AG10803 (cell line): ENCODE measurements at regions not wholly inside any gene's neighbourhood (a gene's known extent, or its start where the extent isn't known, plus 50 kb on each side); places are given as distances from the start of the nearest gene placed in this dataset.

Experiments
- DNase-seq: peaks from one replicate; pipeline ENCODE4 v3.0.0; 2010; ENCODE audit warnings: low read depth
- H3K4me3 ChIP-seq: 2 replicates; pipeline ENCODE4 v1.5.1; 2011; ENCODE audit warnings: mild to moderate bottlenecking, low read length, control low read depth
- TF ChIP-seq, protein P1 (sequence below): conservative IDR thresholded peaks from 2 replicates; pipeline ENCODE4 v1.5.1; 2011; ENCODE audit warnings: mild to moderate bottlenecking, low read length, control low read depth, inconsistent platforms

DNA sequence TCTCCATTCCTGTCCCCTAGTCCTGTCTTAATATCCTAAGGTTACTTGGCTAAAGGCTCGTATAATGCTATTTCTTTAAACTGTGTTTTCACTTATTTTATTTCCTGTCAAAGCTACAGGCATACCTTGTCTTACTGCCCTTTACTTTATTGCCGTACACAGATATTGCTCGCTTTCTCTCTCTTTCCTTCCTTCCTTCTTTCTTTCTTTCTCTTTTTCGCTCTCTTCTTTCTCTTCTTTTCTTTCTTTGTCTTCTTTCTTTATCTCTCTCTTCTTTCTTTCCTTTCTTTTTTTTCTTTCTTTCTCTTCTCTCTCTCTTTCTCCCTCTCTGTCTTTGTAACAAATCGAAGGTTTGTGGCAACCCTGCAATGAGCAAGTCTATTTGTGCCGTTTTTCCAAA, 123.9 kb upstream of the ARHGAP5 start:
- DNase-seq, result no peak
- TF ChIP-seq, protein P1, sequence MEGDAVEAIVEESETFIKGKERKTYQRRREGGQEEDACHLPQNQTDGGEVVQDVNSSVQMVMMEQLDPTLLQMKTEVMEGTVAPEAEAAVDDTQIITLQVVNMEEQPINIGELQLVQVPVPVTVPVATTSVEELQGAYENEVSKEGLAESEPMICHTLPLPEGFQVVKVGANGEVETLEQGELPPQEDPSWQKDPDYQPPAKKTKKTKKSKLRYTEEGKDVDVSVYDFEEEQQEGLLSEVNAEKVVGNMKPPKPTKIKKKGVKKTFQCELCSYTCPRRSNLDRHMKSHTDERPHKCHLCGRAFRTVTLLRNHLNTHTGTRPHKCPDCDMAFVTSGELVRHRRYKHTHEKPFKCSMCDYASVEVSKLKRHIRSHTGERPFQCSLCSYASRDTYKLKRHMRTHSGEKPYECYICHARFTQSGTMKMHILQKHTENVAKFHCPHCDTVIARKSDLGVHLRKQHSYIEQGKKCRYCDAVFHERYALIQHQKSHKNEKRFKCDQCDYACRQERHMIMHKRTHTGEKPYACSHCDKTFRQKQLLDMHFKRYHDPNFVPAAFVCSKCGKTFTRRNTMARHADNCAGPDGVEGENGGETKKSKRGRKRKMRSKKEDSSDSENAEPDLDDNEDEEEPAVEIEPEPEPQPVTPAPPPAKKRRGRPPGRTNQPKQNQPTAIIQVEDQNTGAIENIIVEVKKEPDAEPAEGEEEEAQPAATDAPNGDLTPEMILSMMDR, result no peak
- no peak overlapping the region for H3K4me3 ChIP-seq

DNA sequence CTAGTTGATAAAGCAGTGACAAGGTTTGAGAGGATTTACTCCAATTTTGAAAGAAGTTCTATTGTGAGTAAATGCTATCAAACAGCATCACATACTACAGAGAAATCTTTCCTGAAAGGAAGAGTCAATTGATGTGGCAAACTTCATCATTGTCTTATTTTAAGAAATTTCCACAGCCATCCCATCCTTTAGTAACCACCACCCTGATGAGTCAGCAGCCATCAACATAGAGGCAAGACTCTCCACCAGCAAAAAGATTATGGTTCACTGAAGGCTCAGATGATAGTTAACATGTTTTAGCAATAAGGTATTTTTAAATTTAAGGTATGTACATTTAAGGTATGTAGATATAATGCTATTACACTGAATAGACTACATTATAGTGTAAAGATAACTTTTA, 122.1 kb upstream of the ARHGAP5 start:
- DNase-seq, result no peak
- TF ChIP-seq, protein P1, result no peak
- H3K4me3 ChIP-seq, result no peak overlapping the region

DNA sequence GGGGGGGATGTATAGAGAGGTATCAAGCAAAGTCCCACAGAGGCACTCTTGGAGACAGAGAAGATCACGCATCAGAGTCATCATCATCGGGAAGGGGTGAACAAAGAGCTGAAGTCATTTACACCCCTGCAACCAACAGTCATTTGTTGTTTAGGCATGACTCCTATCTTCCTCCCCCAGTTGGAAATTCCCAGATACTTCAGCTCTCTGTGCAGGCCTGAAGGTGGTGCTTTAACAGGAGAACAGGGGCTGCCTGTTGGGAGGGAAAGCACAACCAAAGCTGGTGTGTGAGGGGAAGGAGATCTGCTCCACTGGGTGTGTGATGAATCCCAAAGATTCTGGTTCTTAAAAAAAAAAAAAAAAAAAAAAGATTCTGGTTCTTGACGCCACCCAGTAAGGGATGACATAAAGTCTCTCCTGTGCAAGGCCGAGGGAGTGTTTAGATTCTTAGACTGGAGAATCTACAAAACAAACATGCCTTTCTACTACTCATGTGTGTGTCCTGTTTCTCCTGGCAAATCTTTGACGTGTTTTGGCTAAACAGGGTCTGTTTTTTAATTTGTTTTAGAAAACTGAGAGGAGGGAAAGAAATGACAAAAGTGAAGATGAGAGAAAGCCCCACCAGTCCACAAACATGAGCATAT, 121.0 kb upstream of the ARHGAP5 start:
- no peak overlapping the region for H3K4me3 ChIP-seq
- TF ChIP-seq, protein P1, result no peak
- DNase-seq, result no peak

DNA sequence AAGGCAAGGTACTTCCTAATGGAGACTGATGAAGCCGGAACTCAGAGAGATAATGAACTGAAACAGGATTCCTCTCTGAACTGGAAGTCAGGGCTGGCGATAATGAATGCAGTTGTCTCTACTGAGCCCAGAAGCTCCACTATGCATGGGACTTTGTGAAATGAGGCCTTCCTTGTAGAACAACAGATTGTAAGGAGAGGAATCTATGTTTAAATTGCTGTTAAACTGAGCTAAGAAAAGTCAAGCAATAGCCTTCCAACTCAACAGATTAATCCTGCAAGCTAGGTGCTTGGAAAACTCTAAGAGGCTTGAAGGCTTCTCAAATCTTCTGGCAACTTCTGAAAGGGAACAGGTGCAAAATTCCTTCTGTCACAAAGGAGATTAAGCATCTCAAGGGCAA, 119.5 kb upstream of the ARHGAP5 start:
- TF ChIP-seq, protein P1, result no peak
- H3K4me3 ChIP-seq, result no peak overlapping the region
- DNase-seq, result no peak

DNA sequence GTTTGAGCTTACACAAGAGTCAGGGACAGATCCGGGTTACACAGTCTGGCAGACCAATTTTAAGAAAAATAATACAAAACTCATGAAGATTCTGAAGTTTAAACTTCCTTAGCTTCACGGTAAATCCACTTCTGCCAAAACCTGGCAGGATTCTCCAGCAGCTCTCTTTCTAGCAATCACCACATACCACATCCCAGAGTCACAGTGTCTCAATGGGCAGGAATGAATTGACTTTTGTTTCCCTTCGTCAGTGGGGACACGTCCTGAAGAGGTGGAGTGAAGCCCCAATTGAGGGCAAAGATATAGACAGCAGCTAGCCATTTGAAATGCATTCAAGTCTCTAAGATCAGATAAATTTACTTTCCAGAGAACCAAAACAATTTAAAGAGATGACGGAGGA, 117.1 kb upstream of the ARHGAP5 start:
- no peak for DNase-seq
- TF ChIP-seq, protein P1, result no peak

DNA sequence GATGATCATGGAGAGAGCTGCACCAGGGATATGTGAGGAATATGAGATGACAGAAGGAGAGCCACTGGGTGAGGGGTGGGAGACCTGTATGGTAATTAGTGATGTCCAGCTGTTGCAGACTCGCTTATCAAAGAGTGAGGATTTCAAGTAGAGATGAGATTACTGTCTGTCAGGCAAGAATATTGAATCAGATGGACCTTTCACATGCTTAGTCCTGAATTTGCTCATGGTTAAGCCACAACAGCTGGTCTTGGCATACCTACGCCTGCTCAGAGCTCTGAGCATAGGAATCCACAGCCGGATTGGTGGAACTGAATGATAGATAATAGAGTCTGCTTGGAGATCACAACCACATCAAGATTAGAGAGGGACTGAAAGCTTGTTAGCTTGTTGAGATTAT, 115.2 kb upstream of the ARHGAP5 start:
- TF ChIP-seq, protein P1, result no peak
- DNase-seq, result no peak
- H3K4me3 ChIP-seq, result no peak overlapping the region

More for the DNA sequence above, 117.1 kb upstream of the ARHGAP5 start:
- no peak overlapping the region for H3K4me3 ChIP-seq

DNA sequence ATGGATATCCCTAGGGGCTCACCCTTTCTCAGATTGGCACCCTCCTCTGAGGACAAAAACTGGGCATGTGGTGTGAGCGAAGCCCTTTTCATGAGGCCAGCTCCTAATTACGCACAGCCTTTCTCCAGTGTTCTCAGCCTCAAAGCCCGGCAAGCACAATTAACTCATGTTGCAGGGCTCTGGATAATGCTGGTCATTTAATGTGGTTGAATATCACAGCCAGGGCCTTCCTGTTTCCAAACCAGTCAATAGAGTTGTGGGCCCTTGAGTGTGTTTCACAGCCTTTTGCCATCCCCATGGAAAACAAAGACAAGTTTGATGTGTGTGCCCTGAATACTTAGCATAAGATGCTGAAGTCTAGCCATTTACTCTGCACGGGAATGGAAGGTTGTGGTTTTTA, 114.2 kb upstream of the ARHGAP5 start:
- DNase-seq, result no peak
- no peak overlapping the region for H3K4me3 ChIP-seq
- TF ChIP-seq, protein P1, result no peak
